Transverse colon (tissue), 4 donors: ENCODE measurements at regions not wholly inside any gene's neighbourhood (a gene's known extent, or its start where the extent isn't known, plus 50 kb on each side); places are given as distances from the start of the nearest gene placed in this dataset.

Source experiments
- CTCF ChIP-seq, 5 experiments: fragments of 200-600 bp in 3 of 5; fragments of 450-650 bp in 2 of 5; sonication (generic) in 3 of 5; IDR thresholded peaks; 1 replicate in 2 of 5; 2 replicates in 3 of 5; pipeline ENCODE4 v1.5.1; 2016 to 2017; ENCODE audit warnings: antibody characterized with exemption in 5 of 5, inconsistent platforms in 3 of 5, mild to moderate bottlenecking in 2 of 5, moderate library complexity in 1 of 5
- EP300 ChIP-seq: sonication (generic); formaldehyde crosslinking; IDR thresholded peaks from one replicate; pipeline ENCODE4 v1.6.1; 2017; ENCODE audit warnings: antibody characterized with exemption, low read depth
- POLR2A ChIP-seq: fragments of 450-650 bp; IDR thresholded peaks from one replicate; pipeline ENCODE4 v1.6.1; 2016; ENCODE audit warnings: antibody characterized with exemption, mild to moderate bottlenecking, moderate library complexity
- POLR2AphosphoS5 ChIP-seq, 3 donors: sonication (generic); formaldehyde crosslinking; IDR thresholded peaks; one replicate each; pipeline ENCODE4 v1.6.1; 2016; ENCODE audit warnings: antibody characterized with exemption in 3 of 3

GRCh38 chr18:75122334-75122958 lies 86.5 kb downstream of the PTGR3 start:
- TF ChIP-seq EP300: no peak
- no peak for TF ChIP-seq POLR2A
- TF ChIP-seq CTCF (IDR thresholded peaks at IDR 0.05): no peak
- no peak for TF ChIP-seq POLR2AphosphoS5 (IDR thresholded peaks at IDR 0.05)
